ENCODE measurements at regions not wholly inside any gene's neighbourhood (a gene's known extent, or its start where the extent isn't known, plus 50 kb on each side); places are given as distances from the start of the nearest gene placed in this dataset.

- Histone ChIP-seq H3K36me3 (ENCODE audit: insufficient read depth) (no peaks in the 10 kb centered on the region; the same call in 1 of the 2 replicates), H3K4me3 (no peak overlapping the region), H3K4me1 (ENCODE audit: insufficient read depth) (no peaks in the 10 kb centered on the region), H3K9me2 (ENCODE audit: insufficient read depth) (0 out of 2 replicates have a peak, but pooled peaks cover 3% of the 10 kb centered on the region), H3K27ac (ENCODE audit: low read depth) (no peak overlapping the region), H4K20me1 (replicated peaks; ENCODE audit: insufficient read depth) (no peaks in the 10 kb centered on the region), H3K4me2 (no peak overlapping the region), H3F3A (replicated peaks; ENCODE audit: low read depth) (no peaks in the 10 kb centered on the region), H2AFZ (no peak overlapping the region), H3K27me3 (ENCODE audit: insufficient read depth) (no peaks in the 10 kb centered on the region), H3K79me2 (replicated peaks; ENCODE audit: insufficient read depth) (no peaks in the 10 kb centered on the region)
- H3K9me3 Mint-ChIP-seq = peaks cover 33% of the 10 kb centered on the region
- no peak overlapping the region for H3K27ac Mint-ChIP-seq
- peaks cover 6% of the 10 kb centered on the region for H3K27me3 Mint-ChIP-seq (ENCODE audit: insufficient read depth, low read depth, poor library complexity)
- H3K4me1 Mint-ChIP-seq = peaks cover 3% of the 10 kb centered on the region; the same call in 1 of the 3 replicates
- no peak overlapping the region for H3K4me3 Mint-ChIP-seq
- ATAC-seq (no peak), DNase-seq (ENCODE audit: low spot score) (no peak)
- no peak for TF ChIP-seq REST (IDR thresholded peaks at IDR 0.05; ENCODE audit: unreplicated experiment)
- TF ChIP-seq STAT1 (IDR thresholded peaks at IDR 0.05; ENCODE audit: unreplicated experiment) = no peak
- TF ChIP-seq EZH2phosphoT487 (IDR thresholded peaks at IDR 0.05; ENCODE audit: unreplicated experiment) = no peak
- no peak for TF ChIP-seq ZNF462 (CRISPR knock-in tag; IDR thresholded peaks at IDR 0.05)
- TF ChIP-seq JUNB (IDR thresholded peaks at IDR 0.05; ENCODE audit: unreplicated experiment) = no peak
- no peak for TF ChIP-seq ETS1 (IDR thresholded peaks at IDR 0.05)
- no peak for TF ChIP-seq ZNF331 (CRISPR knock-in tag; IDR thresholded peaks at IDR 0.05; ENCODE audit: low read depth)
- no peak for TF ChIP-seq EZH2 (IDR thresholded peaks at IDR 0.05; ENCODE audit: low read depth, unreplicated experiment)
- TF ChIP-seq CREB1 (CRISPR knock-in tag; IDR thresholded peaks at IDR 0.05; ENCODE audit: low read depth) = no peak
- no peak for TF ChIP-seq CTCF (conservative IDR thresholded peaks at IDR 0.05; ENCODE audit: low read depth in 2 of 2)
- TF ChIP-seq ZNF114 (CRISPR knock-in tag; IDR thresholded peaks at IDR 0.05) = no peak
- TF ChIP-seq POLR2AphosphoS5 (IDR thresholded peaks at IDR 0.05; ENCODE audit: low read depth) = no peak
- TF ChIP-seq NANOG (IDR thresholded peaks at IDR 0.05; ENCODE audit: borderline replicate concordance) = no peak
- peaks cover 34% of the 10 kb centered on the region for H3K36me3 Mint-ChIP-seq (ENCODE audit: low read depth)
Observed at GRCh38 chr3:190990898-190991297, 128.4 kb upstream of the GMNC start.

Measured in GM23338 (cell line).